K562 (cell line): ENCODE measurements at regions not wholly inside any gene's neighbourhood (a gene's known extent, or its start where the extent isn't known, plus 50 kb on each side); places are given as distances from the start of the nearest gene placed in this dataset.

Experiments used
- ATAC-seq: fragments of 200-7000 bp; cut with Tn5 transposase; 3 replicates; pipeline ENCODE4 v1.9.1; 2020; ENCODE audit warnings: moderate library complexity
- BruUV-seq: library from RNA; stranded (reverse); fragments of 400-500 nt; replicated peaks from 2 replicates; lab custom pipeline; 2021; lab: Mats Ljungman, UMichigan
- CTCF ChIA-PET: fragments of 300-600 bp; formaldehyde crosslinking; extraction: SDS; loops from one replicate; lab custom pipeline; 2021; ENCODE audit warnings: low intra/inter-chr PET ratio; lab: Yijun Ruan, JAX
- POLR2A ChIA-PET: fragments of 300-600, 350-650 bp; sonication (Branson Sonifier 250); formaldehyde crosslinking; extraction: SDS; loops from one replicate; lab custom pipeline; 2021; ENCODE audit warnings: antibody characterized with exemption, inconsistent platforms; lab: Yijun Ruan, JAX
- DNase-seq, 4 experiments: peaks; one replicate each; pipeline versions ENCODE4 v3.0.0 to v3.0.0-alpha.2; 2011 to 2018; ENCODE audit warnings: low spot score in 3 of 4, mixed read lengths in 3 of 4; ENCODE audit errors: extremely low read depth in 1 of 4
- FAIRE-seq: peaks from 2 replicates; lab custom pipeline; 2011; peaks lifted over from hg19 to GRCh38; lab: Jason Lieb, UNC
- H2AFZ ChIP-seq: 2 replicates; pipeline ENCODE4 v1.6.0; 2011; ENCODE audit warnings: low read depth, low read length, control low read depth, inconsistent platforms
- H3K27ac ChIP-seq: fragments of 200-600 bp; 3 replicates; pipeline ENCODE4 v1.8.0; 2011; ENCODE audit warnings: low read depth, mild to moderate bottlenecking, control low read depth, inconsistent platforms, low read length, moderate library complexity, mixed read lengths; ENCODE audit errors: extremely low read depth
- H3K27me3 ChIP-seq, 2 experiments: fragments of 300-600 bp in 1 of 2; 2 replicates in 1 of 2; 3 replicates in 1 of 2; pipeline versions ENCODE4 v1.6.0 to v1.8.0; 2011; ENCODE audit warnings: inconsistent platforms in 2 of 2, low read length in 2 of 2, mild to moderate bottlenecking in 1 of 2, mixed read lengths in 1 of 2, moderate library complexity in 1 of 2; ENCODE audit not compliant: control insufficient read depth in 2 of 2, insufficient read depth in 2 of 2
- H3K36me3 ChIP-seq: fragments of 300-600 bp; 3 replicates; pipeline ENCODE4 v1.8.0; 2011; ENCODE audit warnings: mild to moderate bottlenecking, low read length, inconsistent platforms; ENCODE audit not compliant: control insufficient read depth, insufficient read depth
- H3K4me1 ChIP-seq, 2 experiments: fragments of 200-600 bp in 1 of 2; replicated peaks in 1 of 2; 2 replicates in 1 of 2; 3 replicates in 1 of 2; pipeline versions ENCODE4 v1.5.1 to v1.8.0; 2011; ENCODE audit warnings: inconsistent platforms in 2 of 2, low read length in 2 of 2, mild to moderate bottlenecking in 1 of 2, mixed read lengths in 1 of 2, moderate library complexity in 1 of 2; ENCODE audit not compliant: control insufficient read depth in 2 of 2, insufficient read depth in 2 of 2
- H3K4me2 ChIP-seq: 2 replicates; pipeline ENCODE4 v1.6.1; 2011; ENCODE audit warnings: low read length, control low read depth, inconsistent platforms, mixed read lengths; ENCODE audit not compliant: insufficient read depth
- H3K4me3 ChIP-seq: fragments of 200-600 bp; sonication (generic), shearing (Covaris generic); 2 replicates; pipeline ENCODE4 v1.5.1; 2016; ENCODE audit warnings: control low read depth, inconsistent platforms
- H3K79me2 ChIP-seq: fragments of 200-600 bp; 3 replicates; pipeline ENCODE4 v1.8.0; 2011; ENCODE audit warnings: low read length, inconsistent platforms; ENCODE audit not compliant: control insufficient read depth, insufficient read depth
- H3K9ac ChIP-seq, 2 experiments: 2 replicates each; pipeline versions ENCODE4 v1.6.0 to v1.6.1; 2011; ENCODE audit warnings: low read depth in 2 of 2, low read length in 2 of 2, control low read depth in 1 of 2, inconsistent platforms in 1 of 2, mild to moderate bottlenecking in 1 of 2, mixed read lengths in 1 of 2; ENCODE audit not compliant: insufficient read depth in 1 of 2
- H3K9me1 ChIP-seq: one replicate; pipeline ENCODE4 v1.6.0; 2011; ENCODE audit warnings: inconsistent platforms, mild to moderate bottlenecking, low read length, moderate library complexity; ENCODE audit not compliant: control insufficient read depth, insufficient read depth
- H3K9me3 ChIP-seq: replicated peaks from 2 replicates; pipeline ENCODE4 v1.5.1; 2011; ENCODE audit warnings: low read depth, low read length, inconsistent platforms; ENCODE audit not compliant: control insufficient read depth, insufficient read depth
- H4K20me1 ChIP-seq: replicated peaks from 2 replicates; pipeline ENCODE4 v1.6.1; 2011; ENCODE audit warnings: low read length, inconsistent platforms, mixed read lengths; ENCODE audit not compliant: control insufficient read depth, insufficient read depth
- BACH1 ChIP-seq: fragments of 200-800 bp; sonication (Bioruptor generic); IDR thresholded peaks from 2 replicates; pipeline ENCODE4 v1.6.1; 2016; ENCODE audit warnings: missing genetic modification characterization, missing compliant biosample characterization
- BRD4 ChIP-seq: fragments of 200-600 bp; sonication (generic); IDR thresholded peaks from 2 replicates; pipeline ENCODE4 v1.6.1; 2017; ENCODE audit warnings: inconsistent platforms
- DDX20 ChIP-seq: fragments of 450-650 bp; IDR thresholded peaks from 2 replicates; pipeline ENCODE4 v1.6.1; 2016; ENCODE audit warnings: missing genetic modification characterization, low read depth, mild to moderate bottlenecking, missing compliant biosample characterization, moderate library complexity
- ELF4 ChIP-seq: fragments of 450-650 bp; formaldehyde crosslinking; IDR thresholded peaks from 2 replicates; pipeline ENCODE4 v1.4.0; 2022; ENCODE audit warnings: missing genetic modification characterization
- HBP1 ChIP-seq: fragments of 450-650 bp; formaldehyde crosslinking; IDR thresholded peaks from 2 replicates; pipeline ENCODE4 v1.4.0; 2022; ENCODE audit warnings: missing genetic modification characterization
- HDAC3 ChIP-seq: fragments of 450-650 bp; IDR thresholded peaks from 2 replicates; pipeline ENCODE4 v1.6.1; 2018; ENCODE audit warnings: borderline replicate concordance, mild to moderate bottlenecking, moderate library complexity; ENCODE audit not compliant: partially characterized antibody
- MXI1 ChIP-seq: IDR thresholded peaks from 2 replicates; pipeline ENCODE4 v1.6.1; 2011; ENCODE audit warnings: low read depth, mild to moderate bottlenecking, improper control_type of control experiment, low read length
- NFIX ChIP-seq: fragments of 250-450 bp; sonication (Bioruptor Pico); IDR thresholded peaks from 2 replicates; pipeline ENCODE4 v1.4.0; 2020; ENCODE audit warnings: low read depth, mild to moderate bottlenecking, moderate library complexity
- PURB ChIP-seq: sonication (generic); formaldehyde crosslinking; IDR thresholded peaks from 2 replicates; pipeline ENCODE4 v1.9.0; 2021; ENCODE audit warnings: low read depth, mild to moderate bottlenecking, missing genetic modification reagents
- RBM14 ChIP-seq: fragments of 200-400 bp; formaldehyde crosslinking; IDR thresholded peaks from 2 replicates; pipeline ENCODE4 v1.6.1; 2018; ENCODE audit warnings: low read depth, mild to moderate bottlenecking, low read length, moderate library complexity, borderline replicate concordance; ENCODE audit not compliant: insufficient read depth
- RUNX1 ChIP-seq: sonication (generic); IDR thresholded peaks from 2 replicates; pipeline ENCODE4 v1.6.1; 2016; ENCODE audit warnings: antibody characterized with exemption, low read depth
- SMARCA5 ChIP-seq: fragments of 450-650 bp; IDR thresholded peaks from 2 replicates; pipeline ENCODE4 v1.6.1; 2016
- STAT5A ChIP-seq: IDR thresholded peaks from 2 replicates; pipeline ENCODE4 v1.6.1; 2012; ENCODE audit warnings: low read length, inconsistent platforms, borderline replicate concordance
- THRA ChIP-seq: fragments of 450-650 bp; IDR thresholded peaks from 2 replicates; pipeline ENCODE4 v1.6.1; 2017; ENCODE audit warnings: mild to moderate bottlenecking, moderate library complexity
- ZKSCAN3 ChIP-seq: fragments of 250-450 bp; sonication (Bioruptor Pico); IDR thresholded peaks from 2 replicates; pipeline ENCODE4 v1.4.0; 2020
- ZNF436 ChIP-seq: fragments of 250-450, 450-650 bp; sonication (Bioruptor Pico); formaldehyde crosslinking; IDR thresholded peaks from 2 replicates; pipeline ENCODE4 v1.7.0; 2020; ENCODE audit warnings: mild to moderate bottlenecking
- ZNF644 ChIP-seq: fragments of 200-800 bp; sonication (Bioruptor generic); IDR thresholded peaks from 2 replicates; pipeline ENCODE4 v1.6.1; 2016; ENCODE audit warnings: low read depth, missing genetic modification characterization, missing compliant biosample characterization
- ZNF695 ChIP-seq: fragments of 450-650 bp; formaldehyde crosslinking; IDR thresholded peaks from 2 replicates; pipeline ENCODE4 v1.4.0; 2020; ENCODE audit warnings: mild to moderate bottlenecking, moderate library complexity
- ZNF740 ChIP-seq, 3 experiments: fragments of 200-800 bp in 1 of 3; sonication (Bioruptor generic) in 1 of 3; sonication (generic) in 1 of 3; formaldehyde crosslinking in 1 of 3; IDR thresholded peaks; 2 replicates each; pipeline versions ENCODE4 v1.6.1 to v1.8.0; 2016 to 2022; ENCODE audit warnings: mild to moderate bottlenecking in 2 of 3, missing compliant biosample characterization in 2 of 3, missing genetic modification characterization in 2 of 3, missing genetic modification reagents in 1 of 3
- ZNF75A ChIP-seq: fragments of 450-650 bp; formaldehyde crosslinking; IDR thresholded peaks from 2 replicates; pipeline ENCODE4 v1.4.0; 2020; ENCODE audit warnings: mild to moderate bottlenecking
- whole genome bisulfite sequencing: fragments of 100-300 bp; shearing (Covaris generic); methylation state at CpG from one replicate; pipeline ENCODE4 v1.1.6; 2016; ENCODE audit warnings: low coverage, mixed read lengths; ENCODE audit not compliant: insufficient coverage; ENCODE audit errors: missing lambda C conversion rate; 5-methylcytosine and 5-hydroxymethylcytosine counted together
- in situ Hi-C: fragments of 300-500 bp; cut with MboI; formaldehyde crosslinking; loops from 4 replicates; pipeline ENCODE4 v1.15.0; 2018; ENCODE audit warnings: inconsistent platforms, mixed read lengths
- intact Hi-C: fragments of 100-400 bp; cut with micrococcal nuclease; formaldehyde crosslinking; loops from 2 replicates; pipeline ENCODE4 v1.14.2; 2022

GRCh38 chr4:53920116-53920515, 144.3 kb downstream of the CHIC2 start (continued):
- TF ChIP-seq ZNF740 (CRISPR knock-in tag; IDR thresholded peaks at IDR 0.05): no peak
- TF ChIP-seq ZNF740 (tag; IDR thresholded peaks at IDR 0.05): no peak
- TF ChIP-seq DDX20 (tag): no peak

- no peak overlapping the region for H3K27ac ChIP-seq
- H3K36me3 ChIP-seq: no peaks in the 10 kb centered on the region
- intact Hi-C loops: no loop called here
- CTCF ChIA-PET: no interaction called here
- in situ Hi-C loops: no loop called here
- no peak overlapping the region for H2AFZ ChIP-seq
- no peaks in the 10 kb centered on the region for H3K79me2 ChIP-seq
- no peak overlapping the region for H3K4me2 ChIP-seq
- H3K9me1 ChIP-seq: no peaks in the 10 kb centered on the region
- DNase-seq: no peak
- no peak overlapping the region for H3K9ac ChIP-seq
- no peaks in the 10 kb centered on the region for H3K4me1 ChIP-seq
- no peak for FAIRE-seq
- H3K27me3 ChIP-seq: peaks cover 0 to 8% of the 10 kb centered on the region in 2 experiments; a peak in 1 of 5 replicates
- POLR2A ChIA-PET: interaction anchor here (0.6 to 0.7 kb wide), 2 partner anchors 301 to 1163 kb away, joined by 3 read pairs; no protein-coding TSS in a partner anchor
- H3K4me3 ChIP-seq: no peak overlapping the region
- no peaks in the 10 kb centered on the region for H3K9me3 ChIP-seq
- no peaks in the 10 kb centered on the region; the same call in 1 of the 2 replicates for H4K20me1 ChIP-seq
- no TSS peak for BruUV-seq
- WGBS: 3% methylated on average over 2 of the region's 2 CpGs
- no peak for ATAC-seq
- TF ChIP-seq MXI1: no peak
- TF ChIP-seq ZNF75A: no peak
- TF ChIP-seq ZNF695: no peak
- no peak for TF ChIP-seq BRD4
- no peak for TF ChIP-seq BACH1 (tag)
- no peak for TF ChIP-seq SMARCA5
- no peak for TF ChIP-seq ZNF436
- TF ChIP-seq STAT5A: no peak
- TF ChIP-seq NFIX (CRISPR knock-in tag): no peak
- no peak for TF ChIP-seq PURB (CRISPR knock-in tag)
- no peak for TF ChIP-seq ZKSCAN3
- no peak for TF ChIP-seq RUNX1
- no peak for TF ChIP-seq HDAC3
- no peak for TF ChIP-seq ELF4 (CRISPR knock-in tag)
- no peak for TF ChIP-seq HBP1
- no peak for TF ChIP-seq THRA
- TF ChIP-seq ZNF644 (tag): no peak
- TF ChIP-seq RBM14: no peak
These were observed 144.9 kb downstream of the CHIC2 start for GRCh38 chr4:53919535-53919934.
